ENCODE measurements at regions not wholly inside any gene's neighbourhood (a gene's known extent, or its start where the extent isn't known, plus 50 kb on each side); places are given as distances from the start of the nearest gene placed in this dataset.

GRCh38 chr3:148532774-148533173 lies 164.9 kb upstream of the AGTR1 start:
- peaks cover 0 to 16% (median 7%) of the 10 kb centered on the region in 4 donors for H3K4me1 ChIP-seq
- no peaks in the 10 kb centered on the region for H3K27me3 ChIP-seq
- intact Hi-C loops (cut with DNase I), result no loop called here
- H3K9me3 ChIP-seq, result no peaks in the 10 kb centered on the region
- no peak for DNase-seq (ENCODE audit: extremely low spot score)
- no peak overlapping the region for H3K4me3 ChIP-seq
- no peak for TF ChIP-seq POLR2AphosphoS5 (IDR thresholded peaks at IDR 0.05)
- no peak for TF ChIP-seq POLR2A (IDR thresholded peaks at IDR 0.05; ENCODE audit: low read depth)
- no peak for TF ChIP-seq EP300 (IDR thresholded peaks at IDR 0.05)
- TF ChIP-seq CTCF (IDR thresholded peaks at IDR 0.05), result no peak
- no peak overlapping the region for H3K27ac ChIP-seq (replicated peaks in 1 of 4)
- WGBS, result 82% methylated on average over 3 of the region's 3 CpGs
- no peaks in the 10 kb centered on the region for H3K36me3 ChIP-seq

- no peaks in the 10 kb centered on the region for H3K27me3 ChIP-seq
- H3K9me3 ChIP-seq, result no peaks in the 10 kb centered on the region
- DNase-seq (ENCODE audit: extremely low spot score), result no peak
- no peak overlapping the region for H3K27ac ChIP-seq (replicated peaks in 1 of 4)
- no peaks in the 10 kb centered on the region for H3K36me3 ChIP-seq
- no peak overlapping the region for H3K4me3 ChIP-seq
- WGBS, result 87% methylated on average over 5 of the region's 5 CpGs
- H3K4me1 ChIP-seq, result peaks cover 0 to 12% (median 5%) of the 10 kb centered on the region in 4 donors
- TF ChIP-seq EP300 (IDR thresholded peaks at IDR 0.05), result no peak
- no peak for TF ChIP-seq POLR2A (IDR thresholded peaks at IDR 0.05; ENCODE audit: low read depth)
- no peak for TF ChIP-seq CTCF (IDR thresholded peaks at IDR 0.05)
- no peak for TF ChIP-seq POLR2AphosphoS5 (IDR thresholded peaks at IDR 0.05)
- intact Hi-C loops (cut with DNase I), result no loop called here
Measured at GRCh38 chr3:148534089-148534988, 163.4 kb upstream of the AGTR1 start.

- Histone ChIP-seq H3K27ac (replicated peaks in 1 of 4) (no peak overlapping the region), H3K36me3 (no peaks in the 10 kb centered on the region), H3K4me1 (peaks cover 0 to 12% (median 4%) of the 10 kb centered on the region in 4 donors), H3K9me3 (no peaks in the 10 kb centered on the region), H3K4me3 (no peak overlapping the region), H3K27me3 (no peaks in the 10 kb centered on the region)
- WGBS, result 84% methylated on average over 1 of the region's 1 CpG
- no peak for DNase-seq (ENCODE audit: extremely low spot score)
- intact Hi-C loops (cut with DNase I), result no loop called here
- TF ChIP-seq POLR2A (IDR thresholded peaks at IDR 0.05; ENCODE audit: low read depth) (no peak), POLR2AphosphoS5 (IDR thresholded peaks at IDR 0.05) (no peak), CTCF (IDR thresholded peaks at IDR 0.05) (no peak), EP300 (IDR thresholded peaks at IDR 0.05) (no peak)
Measured at GRCh38 chr3:148535001-148535400, 162.7 kb upstream of the AGTR1 start.

GRCh38 chr3:148540266-148540665 lies 157.4 kb upstream of the AGTR1 start:
- Histone ChIP-seq H3K36me3 (no peaks in the 10 kb centered on the region), H3K9me3 (no peaks in the 10 kb centered on the region), H3K27ac (replicated peaks in 1 of 4) (no peak overlapping the region), H3K4me1 (no peaks in the 10 kb centered on the region), H3K27me3 (no peaks in the 10 kb centered on the region), H3K4me3 (no peak overlapping the region)
- intact Hi-C loops (cut with DNase I), result no loop called here
- TF ChIP-seq EP300 (IDR thresholded peaks at IDR 0.05) (no peak), CTCF (IDR thresholded peaks at IDR 0.05) (no peak), POLR2AphosphoS5 (IDR thresholded peaks at IDR 0.05) (no peak), POLR2A (IDR thresholded peaks at IDR 0.05; ENCODE audit: low read depth) (no peak)
- no peak for DNase-seq (ENCODE audit: extremely low spot score)
- 72% methylated on average over 1 of the region's 1 CpG for WGBS
